GM10248 (cell line): ENCODE measurements at regions not wholly inside any gene's neighbourhood (a gene's known extent, or its start where the extent isn't known, plus 50 kb on each side); places are given as distances from the start of the nearest gene placed in this dataset.
"Not testable (repeated sequence)": the region's sequence is repeated elsewhere in the genome, so short reads cannot be mapped to it uniquely, and the experiment has no call there.

Source experiments
- CTCF ChIA-PET: fragments of 300-600 bp; sonication (Branson Sonifier 250); formaldehyde crosslinking; extraction: SDS; loops from one replicate; lab custom pipeline; 2021; ENCODE audit warnings: antibody characterized with exemption; lab: Yijun Ruan, JAX
- POLR2A ChIA-PET: fragments of 350-650 bp; sonication (Branson Sonifier 250); formaldehyde crosslinking; extraction: SDS; loops from one replicate; lab custom pipeline; 2020; ENCODE audit warnings: antibody characterized with exemption; lab: Yijun Ruan, JAX
- DNase-seq: peaks from one replicate; pipeline ENCODE4 v3.0.0; 2012; ENCODE audit errors: extremely low spot score
- TF ChIP-seq, protein P1 (sequence below): IDR thresholded peaks from 2 replicates; pipeline ENCODE4 v1.5.1; 2012; ENCODE audit warnings: mild to moderate bottlenecking, low read depth; ENCODE audit errors: extremely low read depth, missing control alignments, control extremely low read depth

DNA sequence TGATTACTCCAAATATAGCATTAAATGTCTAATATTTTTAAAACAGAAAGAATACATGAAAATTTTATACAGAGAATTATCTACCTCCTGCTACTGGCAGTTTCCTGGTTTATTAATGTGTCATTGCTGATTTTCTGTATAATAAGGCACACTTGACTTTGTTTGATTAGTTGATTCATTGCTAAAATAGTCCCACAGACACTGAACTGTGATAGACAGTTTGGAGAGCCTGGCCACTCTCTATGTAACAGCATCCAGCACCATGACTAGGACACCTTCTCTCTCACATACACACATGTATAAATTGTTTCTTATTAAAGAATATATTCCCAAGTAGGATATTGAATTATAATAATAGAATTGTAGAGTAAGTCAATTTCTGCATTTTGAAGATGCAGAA is 368.5 kb upstream of the SNX7 start:
- TF ChIP-seq, protein P1, sequence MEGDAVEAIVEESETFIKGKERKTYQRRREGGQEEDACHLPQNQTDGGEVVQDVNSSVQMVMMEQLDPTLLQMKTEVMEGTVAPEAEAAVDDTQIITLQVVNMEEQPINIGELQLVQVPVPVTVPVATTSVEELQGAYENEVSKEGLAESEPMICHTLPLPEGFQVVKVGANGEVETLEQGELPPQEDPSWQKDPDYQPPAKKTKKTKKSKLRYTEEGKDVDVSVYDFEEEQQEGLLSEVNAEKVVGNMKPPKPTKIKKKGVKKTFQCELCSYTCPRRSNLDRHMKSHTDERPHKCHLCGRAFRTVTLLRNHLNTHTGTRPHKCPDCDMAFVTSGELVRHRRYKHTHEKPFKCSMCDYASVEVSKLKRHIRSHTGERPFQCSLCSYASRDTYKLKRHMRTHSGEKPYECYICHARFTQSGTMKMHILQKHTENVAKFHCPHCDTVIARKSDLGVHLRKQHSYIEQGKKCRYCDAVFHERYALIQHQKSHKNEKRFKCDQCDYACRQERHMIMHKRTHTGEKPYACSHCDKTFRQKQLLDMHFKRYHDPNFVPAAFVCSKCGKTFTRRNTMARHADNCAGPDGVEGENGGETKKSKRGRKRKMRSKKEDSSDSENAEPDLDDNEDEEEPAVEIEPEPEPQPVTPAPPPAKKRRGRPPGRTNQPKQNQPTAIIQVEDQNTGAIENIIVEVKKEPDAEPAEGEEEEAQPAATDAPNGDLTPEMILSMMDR: no peak
- CTCF ChIA-PET: no interaction called here
- POLR2A ChIA-PET: no interaction called here
- DNase-seq: no peak

DNA sequence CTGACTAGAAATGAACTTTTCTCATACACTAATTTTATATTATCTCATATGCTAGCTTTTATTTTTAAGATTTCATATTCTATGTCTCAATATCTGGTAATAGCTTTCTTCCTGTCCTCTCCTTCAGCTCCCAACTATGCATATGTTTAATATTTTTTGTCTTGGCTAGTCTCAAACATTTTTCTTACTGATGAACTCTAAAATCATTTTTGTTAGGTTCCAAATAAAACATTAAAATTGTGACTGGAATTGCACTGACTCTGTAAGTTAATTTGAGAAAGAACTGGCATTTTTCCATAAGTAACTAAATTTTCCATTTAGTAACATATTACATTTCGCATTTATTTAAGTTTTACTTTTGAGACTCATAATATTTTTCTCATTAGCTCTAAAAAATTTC is 368.5 kb upstream of the DPYD start:
- POLR2A ChIA-PET: no interaction called here
- TF ChIP-seq, protein P1: no peak
- no peak for DNase-seq
- CTCF ChIA-PET: interaction anchor here (1.7 kb wide), 1 partner anchor 9 kb away, joined by 3 read pairs; no protein-coding TSS in a partner anchor

DNA sequence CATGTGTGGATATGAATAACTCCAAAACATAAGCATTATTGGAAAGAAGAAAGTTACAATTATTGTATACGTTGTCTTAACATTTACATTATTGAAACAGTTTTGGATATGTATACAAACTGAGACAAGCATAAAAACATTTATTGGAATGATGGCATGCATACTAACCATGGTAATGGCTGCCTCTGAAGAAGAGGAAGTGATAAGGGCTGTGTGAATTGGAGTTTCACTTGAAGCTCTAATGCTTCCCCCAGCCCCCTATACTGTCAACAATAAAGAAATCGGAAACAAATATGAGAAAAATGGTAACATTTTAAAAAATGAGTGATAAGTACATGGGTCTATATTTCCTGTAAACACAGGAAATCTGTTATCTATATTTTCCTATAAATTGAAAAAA is 367.7 kb upstream of the DPYD start:
- DNase-seq: no peak
- POLR2A ChIA-PET: no interaction called here
- CTCF ChIA-PET: no interaction called here
- TF ChIP-seq, protein P1: no peak

DNA sequence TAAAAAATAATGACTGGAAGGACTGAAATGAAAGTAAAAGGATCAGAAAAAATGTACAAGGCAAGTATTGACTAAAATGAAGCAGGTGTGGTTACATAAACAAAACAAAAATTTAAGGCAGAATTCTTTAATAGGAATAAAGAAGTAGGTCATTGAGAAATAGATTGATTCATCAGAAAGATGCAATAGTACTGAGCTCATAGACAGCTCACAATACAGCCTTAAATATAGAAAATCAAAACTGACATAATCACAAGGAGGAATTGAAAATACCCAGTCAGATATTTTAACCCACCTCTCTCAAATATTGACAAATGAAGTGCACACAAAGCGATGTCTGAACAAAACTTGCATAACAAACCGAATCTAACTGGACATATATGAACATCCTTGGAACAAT is 366.8 kb upstream of the DPYD start:
- POLR2A ChIA-PET: no interaction called here
- TF ChIP-seq, protein P1: no peak
- CTCF ChIA-PET: interaction anchor here (1.1 kb wide), 1 partner anchor 10 kb away, joined by 3 read pairs; no protein-coding TSS in a partner anchor
- no peak for DNase-seq

DNA sequence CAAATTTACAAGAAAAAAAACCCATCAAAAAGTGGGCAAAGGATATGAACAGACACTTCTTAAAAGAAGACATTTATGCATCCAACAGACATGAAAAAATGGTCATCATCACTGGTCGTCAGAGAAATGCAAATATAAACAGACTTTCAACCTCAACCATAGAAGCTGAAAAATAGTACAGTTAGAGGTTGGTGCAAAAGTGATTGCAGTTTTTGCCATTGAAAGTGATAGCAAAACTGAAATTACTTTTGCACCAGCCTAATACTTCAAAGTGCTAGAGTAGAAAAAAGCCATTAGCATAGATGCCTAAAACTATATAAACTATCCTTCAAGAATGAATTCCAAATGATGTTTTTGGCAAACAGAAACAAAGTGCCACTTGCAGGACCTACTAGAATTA is 365.8 kb upstream of the DPYD start:
- no peak for DNase-seq
- POLR2A ChIA-PET: no interaction called here
- CTCF ChIA-PET: no interaction called here
- TF ChIP-seq, protein P1: no peak

DNA sequence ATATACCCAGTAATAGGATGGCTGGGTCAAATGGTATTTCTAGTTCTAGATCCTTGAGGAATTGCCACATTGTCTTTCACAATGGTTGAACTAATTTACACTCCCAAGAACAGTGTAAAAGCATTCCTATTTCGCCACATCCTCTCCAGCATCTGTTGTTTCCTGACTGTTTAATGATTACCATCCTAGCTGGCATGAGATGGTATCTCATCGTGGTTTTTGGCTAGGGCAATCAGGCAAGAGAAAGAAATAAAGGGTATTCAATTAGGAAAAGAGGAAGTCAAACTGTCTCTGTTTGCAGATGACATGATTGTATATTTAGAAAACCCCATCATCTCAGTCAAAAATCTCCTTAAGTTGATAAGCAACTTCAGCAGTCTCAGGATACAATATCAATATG is 364.5 kb upstream of the DPYD start:
- POLR2A ChIA-PET, DNase-seq, CTCF ChIA-PET: not testable (repeated sequence)

DNA sequence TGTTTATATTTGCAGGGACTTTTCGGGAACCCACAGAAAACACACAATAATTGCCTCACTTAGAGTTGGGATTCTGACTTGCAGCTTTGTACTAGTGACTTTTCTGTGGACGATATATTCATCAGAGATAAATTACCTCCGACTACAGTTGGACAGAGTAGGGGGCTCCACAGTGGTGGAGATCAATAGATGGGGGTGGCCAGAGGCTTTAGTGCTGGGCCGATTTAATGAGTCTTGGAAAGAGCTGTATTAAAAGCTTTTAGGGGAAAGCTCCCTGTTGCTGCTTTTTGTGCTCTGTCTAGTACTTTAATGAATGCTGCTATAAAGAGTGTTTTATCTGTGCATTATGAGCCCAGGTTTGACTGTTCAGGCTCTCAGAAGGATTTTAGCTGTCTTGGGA is 359.2 kb upstream of the DPYD start:
- ChIA-PET CTCF (no interaction called here), POLR2A (no interaction called here)
- TF ChIP-seq, protein P1: no peak
- no peak for DNase-seq
